ENCODE measurements at regions not wholly inside any gene's neighbourhood (a gene's known extent, or its start where the extent isn't known, plus 50 kb on each side); places are given as distances from the start of the nearest gene placed in this dataset.
"Not testable (repeated sequence)": the region's sequence is repeated elsewhere in the genome, so short reads cannot be mapped to it uniquely, and the experiment has no call there.

DNA sequence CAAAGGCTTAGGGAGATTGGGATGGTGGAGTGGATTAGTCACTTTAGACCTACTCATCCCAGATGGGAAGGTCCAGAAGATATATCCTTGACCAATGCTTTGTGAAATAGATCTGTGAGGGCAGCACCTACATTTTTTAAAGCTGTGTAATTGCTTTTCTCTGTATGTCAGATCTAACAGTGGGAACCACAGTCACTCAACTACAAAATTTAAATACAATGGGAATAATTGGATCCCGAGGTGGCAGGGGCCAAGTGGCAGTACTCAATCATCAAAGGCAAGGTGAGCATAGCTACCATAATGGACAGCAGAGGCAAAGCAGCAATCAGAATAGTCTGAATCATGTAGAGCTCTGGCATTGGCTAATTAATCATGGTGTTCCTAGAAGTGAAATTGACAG is 86.1 kb upstream of the PKN2 start:
- TF ChIP-seq, protein P1, sequence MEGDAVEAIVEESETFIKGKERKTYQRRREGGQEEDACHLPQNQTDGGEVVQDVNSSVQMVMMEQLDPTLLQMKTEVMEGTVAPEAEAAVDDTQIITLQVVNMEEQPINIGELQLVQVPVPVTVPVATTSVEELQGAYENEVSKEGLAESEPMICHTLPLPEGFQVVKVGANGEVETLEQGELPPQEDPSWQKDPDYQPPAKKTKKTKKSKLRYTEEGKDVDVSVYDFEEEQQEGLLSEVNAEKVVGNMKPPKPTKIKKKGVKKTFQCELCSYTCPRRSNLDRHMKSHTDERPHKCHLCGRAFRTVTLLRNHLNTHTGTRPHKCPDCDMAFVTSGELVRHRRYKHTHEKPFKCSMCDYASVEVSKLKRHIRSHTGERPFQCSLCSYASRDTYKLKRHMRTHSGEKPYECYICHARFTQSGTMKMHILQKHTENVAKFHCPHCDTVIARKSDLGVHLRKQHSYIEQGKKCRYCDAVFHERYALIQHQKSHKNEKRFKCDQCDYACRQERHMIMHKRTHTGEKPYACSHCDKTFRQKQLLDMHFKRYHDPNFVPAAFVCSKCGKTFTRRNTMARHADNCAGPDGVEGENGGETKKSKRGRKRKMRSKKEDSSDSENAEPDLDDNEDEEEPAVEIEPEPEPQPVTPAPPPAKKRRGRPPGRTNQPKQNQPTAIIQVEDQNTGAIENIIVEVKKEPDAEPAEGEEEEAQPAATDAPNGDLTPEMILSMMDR (IDR thresholded peaks at IDR 0.05), result not testable (repeated sequence)
- not testable (repeated sequence) for TF ChIP-seq POLR2A (IDR thresholded peaks at IDR 0.05)
